ENCODE measurements at regions not wholly inside any gene's neighbourhood (a gene's known extent, or its start where the extent isn't known, plus 50 kb on each side); places are given as distances from the start of the nearest gene placed in this dataset.

DNA sequence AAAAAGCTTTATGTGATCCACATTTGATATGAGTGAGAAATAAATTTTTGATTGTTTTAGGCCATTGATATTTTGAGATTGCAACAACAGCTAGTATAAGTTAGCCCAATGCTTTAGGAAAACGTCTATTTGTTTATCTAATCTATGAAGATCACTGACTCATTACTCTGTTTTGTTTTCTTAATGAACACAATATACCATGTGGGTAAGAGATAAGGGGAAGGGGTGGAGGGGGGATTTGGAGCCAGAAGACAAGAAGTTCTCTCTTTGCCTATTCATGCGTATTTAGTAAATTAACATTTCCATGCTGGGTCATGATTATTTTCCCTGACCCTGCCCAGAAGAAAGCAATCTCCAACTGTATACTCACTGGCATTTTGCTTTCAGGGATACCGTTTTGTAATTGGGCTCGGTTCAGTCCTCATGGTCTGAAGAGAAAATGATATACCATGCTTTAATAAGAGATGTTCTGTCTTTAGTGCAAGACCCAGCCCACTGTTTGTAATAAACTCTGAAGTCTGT is 359.5 kb upstream of the NPSR1 start:
- no peak overlapping the region for H3K27ac ChIP-seq (ENCODE audit: low read length)
- H3K4me1 ChIP-seq (ENCODE audit: insufficient read depth, low read length) = no peaks in the 10 kb centered on the region
- no peaks in the 10 kb centered on the region for H3K27me3 ChIP-seq (ENCODE audit: insufficient read depth, low read length, poor library complexity)
- no peaks in the 10 kb centered on the region for H3K36me3 ChIP-seq (ENCODE audit: insufficient read depth, low read length)
- no peak overlapping the region for H3K9ac ChIP-seq (ENCODE audit: low read depth, low read length)
- no peak overlapping the region for H3K4me2 ChIP-seq (ENCODE audit: insufficient read depth, low read length)
- no peak for DNase-seq
- H4K20me1 ChIP-seq (ENCODE audit: insufficient read depth, low read length) = no peaks in the 10 kb centered on the region
- H3K4me3 ChIP-seq (ENCODE audit: low read depth in 1 of 2, low read length in 2 of 2) = no peak overlapping the region
- no peak for ATAC-seq (ENCODE audit: insufficient read depth, low read depth)
- TF ChIP-seq, protein P1, sequence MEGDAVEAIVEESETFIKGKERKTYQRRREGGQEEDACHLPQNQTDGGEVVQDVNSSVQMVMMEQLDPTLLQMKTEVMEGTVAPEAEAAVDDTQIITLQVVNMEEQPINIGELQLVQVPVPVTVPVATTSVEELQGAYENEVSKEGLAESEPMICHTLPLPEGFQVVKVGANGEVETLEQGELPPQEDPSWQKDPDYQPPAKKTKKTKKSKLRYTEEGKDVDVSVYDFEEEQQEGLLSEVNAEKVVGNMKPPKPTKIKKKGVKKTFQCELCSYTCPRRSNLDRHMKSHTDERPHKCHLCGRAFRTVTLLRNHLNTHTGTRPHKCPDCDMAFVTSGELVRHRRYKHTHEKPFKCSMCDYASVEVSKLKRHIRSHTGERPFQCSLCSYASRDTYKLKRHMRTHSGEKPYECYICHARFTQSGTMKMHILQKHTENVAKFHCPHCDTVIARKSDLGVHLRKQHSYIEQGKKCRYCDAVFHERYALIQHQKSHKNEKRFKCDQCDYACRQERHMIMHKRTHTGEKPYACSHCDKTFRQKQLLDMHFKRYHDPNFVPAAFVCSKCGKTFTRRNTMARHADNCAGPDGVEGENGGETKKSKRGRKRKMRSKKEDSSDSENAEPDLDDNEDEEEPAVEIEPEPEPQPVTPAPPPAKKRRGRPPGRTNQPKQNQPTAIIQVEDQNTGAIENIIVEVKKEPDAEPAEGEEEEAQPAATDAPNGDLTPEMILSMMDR (IDR thresholded peaks at IDR 0.05; ENCODE audit: borderline replicate concordance, extremely low read depth, low read length, poor library complexity, severe bottlenecking) = no peak
- TF ChIP-seq EZH2 (IDR thresholded peaks at IDR 0.05; ENCODE audit: borderline replicate concordance, low read depth, low read length, severe bottlenecking) = no peak
- H3K9me3 ChIP-seq (ENCODE audit: insufficient read depth, low read length, severe bottlenecking) = no peaks in the 10 kb centered on the region
- H2AFZ ChIP-seq (ENCODE audit: low read depth, low read length) = no peak overlapping the region
- no peaks in the 10 kb centered on the region for H3K79me2 ChIP-seq (ENCODE audit: insufficient read depth, low read length)

DNA sequence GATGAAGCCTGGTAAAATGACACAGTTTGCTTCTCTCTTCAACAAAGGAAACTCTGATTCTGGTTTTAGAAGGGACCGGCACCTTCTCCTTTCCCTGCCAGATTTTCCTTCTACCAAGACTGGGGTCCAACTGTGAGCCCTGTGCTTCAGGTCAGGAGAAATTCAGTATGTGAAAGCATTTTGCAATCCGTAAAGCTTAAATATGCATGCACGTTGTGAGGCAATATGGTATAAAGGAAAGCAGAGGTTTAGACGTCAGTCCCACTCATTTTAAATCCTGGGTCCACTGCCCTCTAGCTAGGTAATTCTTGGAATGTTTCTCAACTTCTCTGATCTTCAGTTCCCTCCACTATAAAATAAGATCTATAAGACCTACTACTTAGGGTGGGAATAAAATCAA is 359.0 kb upstream of the NPSR1 start:
- Histone ChIP-seq H3K4me3 (ENCODE audit: low read depth in 1 of 2, low read length in 2 of 2) (no peak overlapping the region), H2AFZ (ENCODE audit: low read depth, low read length) (no peak overlapping the region)
- no peak for ATAC-seq (ENCODE audit: insufficient read depth, low read depth)

DNA sequence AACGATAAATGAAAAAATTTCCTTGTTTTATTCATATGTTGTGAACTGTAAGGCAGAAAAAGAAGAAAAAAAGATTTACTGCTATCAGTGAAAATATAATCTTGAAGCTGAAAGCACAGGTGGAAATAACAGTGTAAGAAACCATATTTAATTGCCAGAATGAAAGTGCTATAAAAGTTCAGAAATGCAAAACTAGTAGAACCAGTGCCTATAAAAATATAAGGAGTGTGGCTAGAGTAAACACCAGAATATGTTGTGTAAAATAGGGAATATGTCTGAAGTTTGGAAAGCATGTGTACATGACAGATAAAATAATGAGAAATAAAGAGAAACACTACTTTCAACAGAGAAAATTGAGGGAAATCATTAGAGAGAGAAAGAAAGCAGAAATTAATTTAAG is 350.5 kb upstream of the NPSR1 start:
- no peaks in the 10 kb centered on the region for H3K79me2 ChIP-seq (ENCODE audit: insufficient read depth, low read length)
- no peaks in the 10 kb centered on the region for H3K4me1 ChIP-seq (ENCODE audit: insufficient read depth, low read length)
- H3K4me2 ChIP-seq (ENCODE audit: insufficient read depth, low read length) = no peak overlapping the region
- H3K9ac ChIP-seq (ENCODE audit: low read depth, low read length) = no peak overlapping the region
- no peak for DNase-seq
- no peak overlapping the region for H2AFZ ChIP-seq (ENCODE audit: low read depth, low read length)
- H3K9me3 ChIP-seq (ENCODE audit: insufficient read depth, low read length, severe bottlenecking) = peaks cover 2% of the 10 kb centered on the region
- no peaks in the 10 kb centered on the region for H3K36me3 ChIP-seq (ENCODE audit: insufficient read depth, low read length)
- H3K4me3 ChIP-seq (ENCODE audit: low read depth in 1 of 2, low read length in 2 of 2) = no peak overlapping the region
- no peaks in the 10 kb centered on the region for H3K27me3 ChIP-seq (ENCODE audit: insufficient read depth, low read length, poor library complexity)
- no peak for ATAC-seq (ENCODE audit: insufficient read depth, low read depth)
- H3K27ac ChIP-seq (ENCODE audit: low read length) = no peak overlapping the region
- TF ChIP-seq, protein P1 (IDR thresholded peaks at IDR 0.05; ENCODE audit: borderline replicate concordance, extremely low read depth, low read length, poor library complexity, severe bottlenecking) = no peak
- TF ChIP-seq EZH2 (IDR thresholded peaks at IDR 0.05; ENCODE audit: borderline replicate concordance, low read depth, low read length, severe bottlenecking) = no peak
- H4K20me1 ChIP-seq (ENCODE audit: insufficient read depth, low read length) = no peaks in the 10 kb centered on the region

More for the DNA sequence above, 359.0 kb upstream of the NPSR1 start:
- Histone ChIP-seq H3K27ac (ENCODE audit: low read length) (no peak overlapping the region), H3K27me3 (ENCODE audit: insufficient read depth, low read length, poor library complexity) (no peaks in the 10 kb centered on the region), H3K4me2 (ENCODE audit: insufficient read depth, low read length) (no peak overlapping the region), H4K20me1 (ENCODE audit: insufficient read depth, low read length) (no peaks in the 10 kb centered on the region), H3K79me2 (ENCODE audit: insufficient read depth, low read length) (no peaks in the 10 kb centered on the region), H3K9ac (ENCODE audit: low read depth, low read length) (no peak overlapping the region), H3K4me1 (ENCODE audit: insufficient read depth, low read length) (no peaks in the 10 kb centered on the region), H3K9me3 (ENCODE audit: insufficient read depth, low read length, severe bottlenecking) (no peaks in the 10 kb centered on the region), H3K36me3 (ENCODE audit: insufficient read depth, low read length) (no peaks in the 10 kb centered on the region)
- no peak for DNase-seq
- no peak for TF ChIP-seq EZH2 (IDR thresholded peaks at IDR 0.05; ENCODE audit: borderline replicate concordance, low read depth, low read length, severe bottlenecking)
- TF ChIP-seq, protein P1 (IDR thresholded peaks at IDR 0.05; ENCODE audit: borderline replicate concordance, extremely low read depth, low read length, poor library complexity, severe bottlenecking) = no peak

- ATAC-seq (ENCODE audit: insufficient read depth, low read depth) = no peak
- Histone ChIP-seq H2AFZ (ENCODE audit: low read depth, low read length) (no peak overlapping the region), H4K20me1 (ENCODE audit: insufficient read depth, low read length) (no peaks in the 10 kb centered on the region), H3K9ac (ENCODE audit: low read depth, low read length) (no peak overlapping the region), H3K4me1 (ENCODE audit: insufficient read depth, low read length) (no peaks in the 10 kb centered on the region), H3K36me3 (ENCODE audit: insufficient read depth, low read length) (no peaks in the 10 kb centered on the region), H3K27ac (ENCODE audit: low read length) (no peak overlapping the region), H3K4me2 (ENCODE audit: insufficient read depth, low read length) (no peak overlapping the region), H3K79me2 (ENCODE audit: insufficient read depth, low read length) (no peaks in the 10 kb centered on the region), H3K9me3 (ENCODE audit: insufficient read depth, low read length, severe bottlenecking) (peaks cover 4% of the 10 kb centered on the region), H3K27me3 (ENCODE audit: insufficient read depth, low read length, poor library complexity) (no peaks in the 10 kb centered on the region), H3K4me3 (ENCODE audit: low read depth in 1 of 2, low read length in 2 of 2) (no peak overlapping the region)
- DNase-seq = no peak
- TF ChIP-seq, protein P1 (IDR thresholded peaks at IDR 0.05; ENCODE audit: borderline replicate concordance, extremely low read depth, low read length, poor library complexity, severe bottlenecking) = no peak
- TF ChIP-seq EZH2 (IDR thresholded peaks at IDR 0.05; ENCODE audit: borderline replicate concordance, low read depth, low read length, severe bottlenecking) = no peak
Measured at GRCh38 chr7:34308595-34308994, 349.4 kb upstream of the NPSR1 start.

Measured in DND-41 (cell line).